ENCODE measurements at regions not wholly inside any gene's neighbourhood (a gene's known extent, or its start where the extent isn't known, plus 50 kb on each side); places are given as distances from the start of the nearest gene placed in this dataset.

- in situ Hi-C loops (cut with MboI; ENCODE audit: low pct_unique_long_range_greater_than_20kb, low sequenced_read_pairs, unreplicated experiment): no loop called here
- no peak for TF ChIP-seq CTCF (IDR thresholded peaks at IDR 0.05; ENCODE audit: extremely low read depth, insufficient read depth, missing control alignments)
- no peak for DNase-seq (ENCODE audit: low spot score)
Observed at GRCh38 chr14:28143316-28143715, 623.3 kb upstream of the FOXG1 start.

- in situ Hi-C loops (cut with MboI; ENCODE audit: low pct_unique_long_range_greater_than_20kb, low sequenced_read_pairs, unreplicated experiment): no loop called here
- no peak for TF ChIP-seq CTCF (IDR thresholded peaks at IDR 0.05; ENCODE audit: extremely low read depth, insufficient read depth, missing control alignments)
Observed at GRCh38 chr14:28151926-28152325, 614.7 kb upstream of the FOXG1 start.

GRCh38 chr14:28152453-28153044 lies 614.0 kb upstream of the FOXG1 start:
- TF ChIP-seq CTCF (IDR thresholded peaks at IDR 0.05; ENCODE audit: extremely low read depth, insufficient read depth, missing control alignments): no peak
- in situ Hi-C loops (cut with MboI; ENCODE audit: low pct_unique_long_range_greater_than_20kb, low sequenced_read_pairs, unreplicated experiment): no loop called here
- DNase-seq (ENCODE audit: low spot score): no peak

More at GRCh38 chr14:28151926-28152325, 614.7 kb upstream of the FOXG1 start:
- no peak for DNase-seq (ENCODE audit: low spot score)

- TF ChIP-seq CTCF (IDR thresholded peaks at IDR 0.05; ENCODE audit: extremely low read depth, insufficient read depth, missing control alignments): no peak
- no peak for DNase-seq (ENCODE audit: low spot score)
- in situ Hi-C loops (cut with MboI; ENCODE audit: low pct_unique_long_range_greater_than_20kb, low sequenced_read_pairs, unreplicated experiment): no loop called here
Observed at GRCh38 chr14:28157289-28157869, 609.2 kb upstream of the FOXG1 start.

GRCh38 chr14:28157887-28158791 lies 608.4 kb upstream of the FOXG1 start:
- no peak for DNase-seq (ENCODE audit: low spot score)
- in situ Hi-C loops (cut with MboI; ENCODE audit: low pct_unique_long_range_greater_than_20kb, low sequenced_read_pairs, unreplicated experiment): no loop called here
- TF ChIP-seq CTCF (IDR thresholded peaks at IDR 0.05; ENCODE audit: extremely low read depth, insufficient read depth, missing control alignments): no peak

GRCh38 chr14:28161040-28161439 lies 605.5 kb upstream of the FOXG1 start:
- no peak for DNase-seq (ENCODE audit: low spot score)
- in situ Hi-C loops (cut with MboI; ENCODE audit: low pct_unique_long_range_greater_than_20kb, low sequenced_read_pairs, unreplicated experiment): no loop called here
- TF ChIP-seq CTCF (IDR thresholded peaks at IDR 0.05; ENCODE audit: extremely low read depth, insufficient read depth, missing control alignments): no peak
